GM10266 (cell line): ENCODE measurements at regions not wholly inside any gene's neighbourhood (a gene's known extent, or its start where the extent isn't known, plus 50 kb on each side); places are given as distances from the start of the nearest gene placed in this dataset.

Experiments used
- DNase-seq: peaks from one replicate; pipeline ENCODE4 v3.0.0; 2012; ENCODE audit errors: extremely low spot score
- TF ChIP-seq, protein P1 (sequence below): IDR thresholded peaks from 2 replicates; pipeline ENCODE4 v1.5.1; 2012; ENCODE audit warnings: mild to moderate bottlenecking, low read depth; ENCODE audit not compliant: control insufficient read depth, insufficient read depth; ENCODE audit errors: missing control alignments

DNA sequence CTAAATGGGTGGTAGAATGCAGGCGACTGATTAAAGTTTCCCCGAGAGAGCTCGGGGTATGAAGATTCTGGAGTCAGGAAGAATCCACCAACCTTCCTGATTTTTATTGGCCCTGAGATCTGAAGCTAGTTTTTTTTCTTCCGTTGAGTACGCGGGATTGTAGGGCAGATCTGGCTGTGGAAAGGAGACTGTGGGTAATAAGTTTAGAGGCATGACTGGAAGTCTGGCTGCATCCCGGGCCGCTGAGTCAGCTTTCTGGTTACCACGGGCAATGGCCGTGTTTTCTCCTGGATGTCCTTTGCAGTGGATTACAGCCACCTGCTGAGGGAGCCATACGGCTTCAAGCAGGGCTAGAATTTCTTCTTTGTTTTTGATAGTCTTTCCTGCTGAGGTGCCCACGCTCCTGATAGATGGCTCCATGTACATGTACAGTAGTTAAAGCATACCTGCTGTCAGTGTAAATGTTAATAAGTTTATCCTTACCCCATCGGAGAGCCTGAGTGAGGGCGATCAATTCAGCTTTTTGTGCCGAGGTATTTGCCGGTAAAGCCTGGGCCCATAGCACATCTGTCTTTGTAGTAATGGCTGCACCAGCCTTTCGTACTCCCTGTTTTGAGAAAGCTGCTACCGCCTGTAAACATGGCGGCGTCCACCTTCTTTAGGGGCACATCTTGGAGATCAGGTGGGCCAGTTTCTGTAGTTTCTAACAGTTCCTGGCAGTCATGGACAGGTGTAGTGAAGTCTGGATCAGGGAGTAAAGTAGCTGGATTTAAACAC, 154.0 kb downstream of the TRIM27 start:
- TF ChIP-seq, protein P1, sequence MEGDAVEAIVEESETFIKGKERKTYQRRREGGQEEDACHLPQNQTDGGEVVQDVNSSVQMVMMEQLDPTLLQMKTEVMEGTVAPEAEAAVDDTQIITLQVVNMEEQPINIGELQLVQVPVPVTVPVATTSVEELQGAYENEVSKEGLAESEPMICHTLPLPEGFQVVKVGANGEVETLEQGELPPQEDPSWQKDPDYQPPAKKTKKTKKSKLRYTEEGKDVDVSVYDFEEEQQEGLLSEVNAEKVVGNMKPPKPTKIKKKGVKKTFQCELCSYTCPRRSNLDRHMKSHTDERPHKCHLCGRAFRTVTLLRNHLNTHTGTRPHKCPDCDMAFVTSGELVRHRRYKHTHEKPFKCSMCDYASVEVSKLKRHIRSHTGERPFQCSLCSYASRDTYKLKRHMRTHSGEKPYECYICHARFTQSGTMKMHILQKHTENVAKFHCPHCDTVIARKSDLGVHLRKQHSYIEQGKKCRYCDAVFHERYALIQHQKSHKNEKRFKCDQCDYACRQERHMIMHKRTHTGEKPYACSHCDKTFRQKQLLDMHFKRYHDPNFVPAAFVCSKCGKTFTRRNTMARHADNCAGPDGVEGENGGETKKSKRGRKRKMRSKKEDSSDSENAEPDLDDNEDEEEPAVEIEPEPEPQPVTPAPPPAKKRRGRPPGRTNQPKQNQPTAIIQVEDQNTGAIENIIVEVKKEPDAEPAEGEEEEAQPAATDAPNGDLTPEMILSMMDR: no peak
- no peak for DNase-seq

DNA sequence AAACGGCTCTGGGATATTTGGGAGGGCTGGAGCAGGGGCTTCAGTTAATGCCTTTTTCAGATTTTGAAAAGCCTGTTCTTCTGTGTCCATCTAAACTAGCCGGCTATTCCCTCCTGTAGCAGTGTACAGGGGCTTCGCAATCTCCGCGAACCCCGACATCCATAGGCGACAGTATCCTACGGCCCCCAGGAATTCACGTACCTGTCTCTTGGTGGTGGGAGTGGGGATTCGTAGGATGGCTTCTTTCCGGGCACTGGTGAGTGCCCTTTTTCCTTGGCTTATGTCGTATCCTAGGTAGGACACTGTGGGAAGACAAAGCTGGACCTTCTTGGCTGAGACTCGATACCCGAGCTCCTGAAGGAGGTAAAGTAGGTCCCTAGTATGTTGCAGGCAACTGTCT, 153.1 kb downstream of the TRIM27 start:
- TF ChIP-seq, protein P1: no peak
- no peak for DNase-seq

DNA sequence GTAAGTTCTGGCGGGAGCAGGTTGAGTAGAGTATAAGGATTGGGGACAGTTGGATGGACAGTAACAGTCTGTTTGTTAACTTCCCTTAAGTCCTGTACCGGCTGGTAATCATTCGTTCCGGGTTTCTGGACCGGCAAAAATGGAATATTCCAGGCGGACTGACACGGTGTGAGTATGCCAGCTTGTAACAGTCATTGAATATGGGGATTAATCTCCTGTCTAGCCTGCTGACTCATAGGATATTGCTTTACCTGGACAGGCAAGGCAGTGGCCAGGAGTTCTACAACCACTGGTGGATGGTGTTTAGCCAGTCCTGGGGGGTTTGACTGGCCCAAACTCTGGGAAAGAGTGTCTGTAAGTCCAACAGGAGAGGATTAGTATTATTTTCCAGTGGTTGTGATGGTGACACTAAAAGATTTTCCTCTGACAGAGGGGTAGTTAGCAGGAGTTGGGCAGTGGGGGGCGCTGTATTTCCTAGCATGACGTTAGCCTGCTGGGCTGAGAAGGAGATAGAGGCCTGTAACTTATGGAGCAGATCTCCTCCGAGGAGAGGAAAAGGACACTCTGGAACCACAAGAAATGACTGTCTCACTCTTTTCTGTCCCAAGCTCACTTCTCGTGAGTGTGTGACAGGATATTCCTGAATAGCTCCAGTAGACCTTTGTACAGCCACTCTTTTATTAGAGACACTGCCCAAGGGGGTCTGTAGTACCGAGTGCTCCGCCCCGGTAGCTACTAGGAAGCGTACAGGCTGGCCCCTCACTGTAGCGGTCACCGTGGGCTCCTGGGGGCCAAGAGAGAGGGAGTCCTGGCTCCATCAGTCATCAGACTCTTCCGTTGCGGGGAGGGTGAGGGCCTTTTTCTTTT, 152.2 kb downstream of the TRIM27 start:
- DNase-seq: no peak
- TF ChIP-seq, protein P1: no peak

DNA sequence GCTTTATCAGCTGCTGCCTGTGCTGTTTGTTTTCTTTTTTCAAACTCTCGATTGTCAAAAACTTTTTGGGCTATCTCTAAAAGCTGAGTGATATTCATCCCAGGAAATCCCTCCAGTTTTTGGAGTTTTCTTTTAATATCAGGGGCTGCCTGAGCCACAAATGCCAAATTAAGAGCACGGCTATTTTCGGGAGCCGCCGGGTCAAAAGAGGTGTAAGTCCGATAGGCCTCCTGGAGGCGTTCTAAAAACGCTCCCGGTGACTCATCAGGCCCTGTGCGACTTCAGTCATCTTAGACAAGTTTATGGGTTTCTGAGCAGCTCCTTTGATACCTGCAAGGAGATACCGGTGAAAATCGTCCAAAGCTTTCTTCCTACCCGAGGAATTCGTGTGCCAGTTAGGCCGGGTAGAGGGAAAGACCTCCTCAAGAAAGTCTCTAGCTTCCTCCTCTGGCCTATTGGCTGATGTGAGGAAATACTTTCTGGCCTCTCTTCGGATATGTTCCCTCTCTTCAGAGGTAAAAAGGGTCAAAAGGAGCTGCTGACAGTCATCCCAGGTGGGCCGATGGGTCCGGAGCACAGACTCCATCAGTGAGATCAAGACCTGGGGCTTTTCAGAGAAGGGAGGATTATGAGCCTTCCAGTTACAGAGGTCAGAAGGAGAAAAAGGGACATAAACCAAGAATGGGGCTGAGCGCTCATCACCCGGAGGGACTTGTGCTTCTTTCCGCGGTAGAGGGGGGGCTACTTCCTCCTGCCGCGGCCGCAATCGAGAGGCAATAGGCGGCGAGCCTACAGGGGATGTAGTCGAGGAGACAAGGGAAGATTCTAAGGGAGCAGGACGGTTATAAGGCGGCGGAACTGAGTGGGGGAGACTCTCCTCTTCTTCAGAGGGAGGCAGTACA, 151.1 kb downstream of the TRIM27 start:
- TF ChIP-seq, protein P1: no peak
- DNase-seq: no peak

DNA sequence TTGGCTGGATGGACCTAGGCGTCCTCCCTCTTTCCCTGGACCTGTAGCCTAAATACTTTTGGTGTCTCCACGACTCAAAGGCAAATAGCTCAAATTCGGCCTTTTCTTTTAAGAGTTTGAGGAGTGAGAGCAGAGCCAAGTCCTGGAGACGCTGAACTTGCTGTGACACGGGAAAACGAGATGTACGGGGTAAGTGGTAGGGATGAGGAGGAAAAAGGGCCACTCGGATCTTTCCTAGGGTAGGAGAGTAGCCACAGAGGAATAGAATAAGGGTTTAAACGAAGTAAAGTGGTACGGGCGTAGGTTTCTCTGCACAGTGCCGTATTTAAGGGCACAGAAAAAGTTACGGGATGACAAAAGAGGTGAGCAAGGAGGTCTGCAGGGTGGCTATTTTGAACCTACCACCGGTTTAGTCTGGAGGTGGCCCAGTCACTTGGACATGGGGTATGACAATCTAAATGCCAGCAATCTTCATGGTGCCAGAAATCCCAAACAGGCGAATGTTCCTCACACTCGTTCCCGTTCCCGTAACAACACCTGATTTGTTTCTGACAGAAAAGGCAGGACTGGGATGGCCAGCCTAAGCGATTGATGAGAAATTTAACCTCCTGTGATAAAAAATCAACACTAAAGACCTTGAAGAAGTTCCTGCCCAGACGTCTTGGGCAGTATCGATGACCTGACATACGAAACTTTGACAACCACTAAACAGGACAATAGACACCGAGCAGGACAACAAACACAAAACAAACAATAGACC, 149.3 kb downstream of the TRIM27 start:
- TF ChIP-seq, protein P1: no peak
- no peak for DNase-seq

DNA sequence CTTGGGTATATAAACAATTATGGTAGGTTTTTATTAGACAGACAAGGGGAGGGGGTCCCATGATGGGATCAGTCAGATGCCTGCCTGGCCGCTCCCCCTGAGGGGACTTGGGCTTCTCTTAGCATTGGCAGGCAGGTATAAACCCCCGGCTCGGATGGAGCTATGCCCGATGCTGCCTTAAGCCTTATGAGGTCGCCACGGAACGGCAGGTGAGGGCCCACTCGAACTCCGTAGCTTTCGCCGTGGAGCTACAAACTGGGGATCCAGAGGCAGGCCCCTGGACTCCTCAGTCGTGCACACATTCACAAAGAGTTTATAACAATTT, 148.8 kb downstream of the TRIM27 start:
- TF ChIP-seq, protein P1: no peak
- no peak for DNase-seq
